ENCODE measurements at regions not wholly inside any gene's neighbourhood (a gene's known extent, or its start where the extent isn't known, plus 50 kb on each side); places are given as distances from the start of the nearest gene placed in this dataset.

DNA sequence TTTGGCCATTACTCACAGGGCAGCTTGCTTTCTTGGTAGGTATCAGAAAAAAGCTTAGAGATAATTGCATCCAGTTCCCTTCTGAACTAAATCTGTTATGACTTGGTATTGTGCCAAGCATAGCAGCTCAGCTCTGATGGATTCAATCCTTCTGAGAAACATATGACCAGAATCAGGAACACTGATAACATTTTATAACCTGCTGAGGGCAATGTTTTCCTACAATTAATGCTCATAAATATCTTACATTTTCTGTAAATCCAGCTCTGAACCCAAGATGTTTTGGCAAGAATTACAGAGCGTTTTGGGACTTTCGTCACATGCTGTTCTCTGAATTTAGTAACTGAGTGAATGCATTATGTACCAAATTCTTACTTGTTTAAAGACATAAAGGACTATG, 167.8 kb downstream of the KIF20B start:
- TF ChIP-seq CTCF (optimal IDR thresholded peaks at IDR 0.05 in 1 of 3, IDR thresholded peaks at IDR 0.05 in 1 of 3, conservative IDR thresholded peaks at IDR 0.05 in 1 of 3; ENCODE audit: extremely low read depth in 1 of 3, insufficient read depth in 2 of 3, low read length in 3 of 3): no peak
- no peak for TF ChIP-seq EZH2 (IDR thresholded peaks at IDR 0.05; ENCODE audit: low read length)
